ENCODE measurements at regions not wholly inside any gene's neighbourhood (a gene's known extent, or its start where the extent isn't known, plus 50 kb on each side); places are given as distances from the start of the nearest gene placed in this dataset.

- no peak for DNase-seq
Measured at GRCh38 chr5:158344376-158344775, 485.4 kb upstream of the CLINT1 start.

- DNase-seq = no peak
Measured at GRCh38 chr5:158340608-158341007, 481.7 kb upstream of the CLINT1 start.

- no peak for DNase-seq
Measured at GRCh38 chr5:158326256-158326655, 467.3 kb upstream of the CLINT1 start.

- no peak for DNase-seq
Measured at GRCh38 chr5:158324236-158324635, 465.3 kb upstream of the CLINT1 start.

GRCh38 chr5:158322620-158323019, 463.7 kb upstream of the CLINT1 start:
- no peak for DNase-seq

GRCh38 chr5:158320934-158321333, 462.0 kb upstream of the CLINT1 start:
- DNase-seq = no peak

- no peak for DNase-seq
Measured at GRCh38 chr5:158320178-158320674, 461.3 kb upstream of the CLINT1 start.

GRCh38 chr5:158317507-158317906, 458.6 kb upstream of the CLINT1 start:
- DNase-seq = no peak

- DNase-seq = no peak
Measured at GRCh38 chr5:158313733-158314464, 455.0 kb upstream of the CLINT1 start.

- no peak for DNase-seq
Measured at GRCh38 chr5:158313027-158313732, 454.2 kb upstream of the CLINT1 start.

GRCh38 chr5:158309088-158309807, 450.3 kb upstream of the CLINT1 start:
- DNase-seq = no peak

- no peak for DNase-seq
Measured at GRCh38 chr5:158308429-158309025, 449.6 kb upstream of the CLINT1 start.

GRCh38 chr5:158305861-158306260, 446.9 kb upstream of the CLINT1 start:
- no peak for DNase-seq

- no peak for DNase-seq
Measured at GRCh38 chr5:158304607-158305006, 445.7 kb upstream of the CLINT1 start.

- DNase-seq = no peak
Measured at GRCh38 chr5:158303883-158304282, 444.9 kb upstream of the CLINT1 start.

- DNase-seq = no peak
Measured at GRCh38 chr5:158303275-158303674, 444.3 kb upstream of the CLINT1 start.

GRCh38 chr5:158302029-158302428, 443.1 kb upstream of the CLINT1 start:
- no peak for DNase-seq

GRCh38 chr5:158301186-158301585, 442.2 kb upstream of the CLINT1 start:
- no peak for DNase-seq

GRCh38 chr5:158300256-158300655, 441.3 kb upstream of the CLINT1 start:
- DNase-seq = no peak

- DNase-seq = no peak
Measured at GRCh38 chr5:158297002-158297527, 438.1 kb upstream of the CLINT1 start.

GRCh38 chr5:158294701-158295100, 435.8 kb upstream of the CLINT1 start:
- no peak for DNase-seq

GRCh38 chr5:158292981-158293380, 434.0 kb upstream of the CLINT1 start:
- no peak for DNase-seq

- no peak for DNase-seq
Measured at GRCh38 chr5:158289967-158290366, 431.0 kb upstream of the CLINT1 start.

Measured in Kasumi-1 (cell line).